Sigmoid colon (tissue), 4 donors: ENCODE measurements at regions not wholly inside any gene's neighbourhood (a gene's known extent, or its start where the extent isn't known, plus 50 kb on each side); places are given as distances from the start of the nearest gene placed in this dataset.

ENCODE experiments used
- POLR2A ChIP-seq, 2 donors: fragments of 450-650 bp; IDR thresholded peaks; one replicate each; pipeline ENCODE4 v1.6.1; 2016; ENCODE audit warnings: antibody characterized with exemption in 2 of 2, mild to moderate bottlenecking in 2 of 2, moderate library complexity in 2 of 2
- POLR2AphosphoS5 ChIP-seq, 4 donors: sonication (generic); formaldehyde crosslinking; IDR thresholded peaks; one replicate each; pipeline ENCODE4 v1.6.1; 2017; ENCODE audit warnings: antibody characterized with exemption in 4 of 4
- TF ChIP-seq, protein P1 (sequence below), 4 experiments: fragments of 450-650 bp in 3 of 4; fragments of 200-600 bp in 1 of 4; IDR thresholded peaks; one replicate each; pipeline ENCODE4 v1.5.1; 2016 to 2019; ENCODE audit warnings: antibody characterized with exemption in 4 of 4, mild to moderate bottlenecking in 3 of 4, moderate library complexity in 2 of 4

DNA sequence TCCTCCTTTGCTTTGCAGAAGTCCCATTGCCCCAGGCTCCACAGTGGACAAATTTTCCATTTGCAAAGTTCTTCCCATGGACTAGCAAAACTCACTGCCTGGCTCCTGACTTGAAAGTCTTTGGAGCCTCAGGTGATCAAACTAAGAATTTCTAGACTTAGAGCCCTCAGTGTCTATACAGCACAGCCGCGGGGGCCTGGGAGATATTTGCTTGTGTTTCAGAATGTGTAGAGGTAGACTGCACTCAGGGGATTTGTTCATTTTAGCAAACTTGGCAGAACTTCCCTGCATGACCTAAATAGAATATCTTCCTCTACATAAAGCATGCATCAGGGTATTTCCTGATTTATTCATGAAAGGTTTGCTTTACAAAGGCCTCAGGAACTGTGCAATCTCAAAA, 384.2 kb upstream of the ZNF462 start:
- TF ChIP-seq POLR2A (IDR thresholded peaks at IDR 0.05) (no peak), POLR2AphosphoS5 (IDR thresholded peaks at IDR 0.05) (no peak)
- TF ChIP-seq, protein P1, sequence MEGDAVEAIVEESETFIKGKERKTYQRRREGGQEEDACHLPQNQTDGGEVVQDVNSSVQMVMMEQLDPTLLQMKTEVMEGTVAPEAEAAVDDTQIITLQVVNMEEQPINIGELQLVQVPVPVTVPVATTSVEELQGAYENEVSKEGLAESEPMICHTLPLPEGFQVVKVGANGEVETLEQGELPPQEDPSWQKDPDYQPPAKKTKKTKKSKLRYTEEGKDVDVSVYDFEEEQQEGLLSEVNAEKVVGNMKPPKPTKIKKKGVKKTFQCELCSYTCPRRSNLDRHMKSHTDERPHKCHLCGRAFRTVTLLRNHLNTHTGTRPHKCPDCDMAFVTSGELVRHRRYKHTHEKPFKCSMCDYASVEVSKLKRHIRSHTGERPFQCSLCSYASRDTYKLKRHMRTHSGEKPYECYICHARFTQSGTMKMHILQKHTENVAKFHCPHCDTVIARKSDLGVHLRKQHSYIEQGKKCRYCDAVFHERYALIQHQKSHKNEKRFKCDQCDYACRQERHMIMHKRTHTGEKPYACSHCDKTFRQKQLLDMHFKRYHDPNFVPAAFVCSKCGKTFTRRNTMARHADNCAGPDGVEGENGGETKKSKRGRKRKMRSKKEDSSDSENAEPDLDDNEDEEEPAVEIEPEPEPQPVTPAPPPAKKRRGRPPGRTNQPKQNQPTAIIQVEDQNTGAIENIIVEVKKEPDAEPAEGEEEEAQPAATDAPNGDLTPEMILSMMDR (IDR thresholded peaks at IDR 0.05), result no peak
